Midbrain (tissue), 1 donor: ENCODE measurements at regions not wholly inside any gene's neighbourhood (a gene's known extent, or its start where the extent isn't known, plus 50 kb on each side); places are given as distances from the start of the nearest gene placed in this dataset.
"Not testable (repeated sequence)": the region's sequence is repeated elsewhere in the genome, so short reads cannot be mapped to it uniquely, and the experiment has no call there.

Experiments used
- DNase-seq: peaks from one replicate; lab custom pipeline; 2025; lab: John Stamatoyannopoulos, UW

DNA sequence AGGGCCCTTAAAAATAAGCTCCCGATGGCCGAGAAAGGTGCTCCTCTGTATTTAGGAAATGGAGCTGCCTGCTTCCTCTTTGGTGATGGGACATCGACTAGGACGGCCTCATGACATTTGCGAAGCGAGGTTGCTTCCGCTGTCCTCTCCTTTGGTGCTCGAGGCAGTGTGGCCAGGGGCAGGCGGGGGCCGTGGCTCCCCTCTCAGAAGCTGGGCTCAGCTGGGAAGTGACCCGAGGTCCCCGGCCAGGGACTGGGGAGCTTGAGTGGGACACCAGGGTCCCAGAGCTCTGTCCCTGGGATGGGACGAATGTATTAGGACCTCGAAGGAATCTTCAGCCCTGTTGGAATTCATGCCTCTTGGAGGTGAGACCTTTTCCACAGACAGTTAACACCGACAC is 151.1 kb downstream of the CTTN start:
- DNase-seq: no peak

DNA sequence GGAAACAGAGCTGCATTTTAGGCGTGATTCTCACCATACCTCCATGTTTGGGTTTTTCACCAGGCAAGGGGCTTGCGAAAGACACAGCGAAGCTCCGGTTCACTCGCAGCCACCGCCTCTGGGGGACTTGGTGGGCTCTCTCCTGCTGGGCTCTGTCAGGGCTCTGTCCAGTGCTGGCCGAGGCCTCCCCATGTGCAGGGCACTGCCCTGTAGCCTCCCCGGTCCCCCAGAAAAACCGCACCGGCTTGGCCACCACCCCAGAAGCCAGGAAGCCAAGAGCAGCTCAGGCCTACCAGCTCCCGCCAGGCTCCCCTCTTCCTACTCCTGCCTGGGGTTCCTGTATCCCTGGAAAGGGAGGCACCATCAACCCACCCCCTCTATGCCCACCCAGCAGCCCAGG is 151.5 kb downstream of the CTTN start:
- DNase-seq: no peak

- no peak for DNase-seq
Observed at GRCh38 chr11:70550456-70551195, 152.3 kb downstream of the CTTN start.

GRCh38 chr11:70551351-70552166 is 153.2 kb downstream of the CTTN start:
- no peak for DNase-seq

DNA sequence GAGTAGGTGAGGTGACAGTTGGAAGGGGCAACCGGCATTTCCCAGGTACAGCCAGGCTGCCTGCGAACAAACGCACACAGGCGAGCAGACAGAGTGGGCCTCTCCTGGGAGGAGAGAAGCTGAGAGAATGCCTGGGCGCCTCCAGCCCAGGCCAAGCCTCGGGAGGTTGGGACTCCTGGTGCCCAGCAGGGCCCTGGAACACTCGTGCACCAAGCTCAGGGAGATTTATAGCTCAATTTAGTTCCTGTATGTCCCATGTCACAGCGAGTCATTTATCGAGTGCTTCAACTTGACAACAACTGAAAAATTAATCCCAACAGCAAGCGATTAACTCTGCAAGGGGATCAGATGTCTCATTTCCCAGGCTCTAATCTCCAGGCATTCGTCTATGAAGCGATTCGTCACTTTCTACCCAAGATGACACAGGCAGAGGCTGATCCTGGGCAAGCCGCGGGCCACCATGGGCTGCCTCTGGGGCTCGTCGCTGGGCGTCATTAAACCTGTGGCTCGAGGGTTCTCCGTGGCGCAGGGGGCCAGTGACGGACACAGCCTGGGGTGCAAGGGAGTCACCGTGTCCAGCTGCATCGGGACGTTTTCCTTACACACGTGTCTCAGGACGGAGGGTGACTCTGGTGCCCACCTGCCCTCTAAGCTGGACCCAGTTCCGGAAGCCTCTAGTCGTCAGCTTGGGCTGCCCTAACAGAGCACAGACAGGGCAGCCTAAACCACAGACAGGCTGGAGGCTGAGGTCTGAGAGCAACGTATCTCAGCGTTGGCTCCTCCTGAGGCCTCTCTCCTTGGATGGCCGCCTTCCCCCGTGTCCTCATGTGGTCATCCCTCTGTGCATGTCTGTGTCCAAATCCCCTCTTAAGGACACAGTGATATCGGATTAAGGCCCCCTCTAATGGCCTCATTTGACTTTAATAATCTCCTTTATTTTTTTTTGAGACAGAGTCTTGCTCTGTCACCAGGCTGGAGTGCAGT is 154.1 kb downstream of the CTTN start:
- DNase-seq: no peak

- DNase-seq: no peak
Observed at GRCh38 chr11:70555078-70555477, 156.7 kb downstream of the CTTN start.

DNA sequence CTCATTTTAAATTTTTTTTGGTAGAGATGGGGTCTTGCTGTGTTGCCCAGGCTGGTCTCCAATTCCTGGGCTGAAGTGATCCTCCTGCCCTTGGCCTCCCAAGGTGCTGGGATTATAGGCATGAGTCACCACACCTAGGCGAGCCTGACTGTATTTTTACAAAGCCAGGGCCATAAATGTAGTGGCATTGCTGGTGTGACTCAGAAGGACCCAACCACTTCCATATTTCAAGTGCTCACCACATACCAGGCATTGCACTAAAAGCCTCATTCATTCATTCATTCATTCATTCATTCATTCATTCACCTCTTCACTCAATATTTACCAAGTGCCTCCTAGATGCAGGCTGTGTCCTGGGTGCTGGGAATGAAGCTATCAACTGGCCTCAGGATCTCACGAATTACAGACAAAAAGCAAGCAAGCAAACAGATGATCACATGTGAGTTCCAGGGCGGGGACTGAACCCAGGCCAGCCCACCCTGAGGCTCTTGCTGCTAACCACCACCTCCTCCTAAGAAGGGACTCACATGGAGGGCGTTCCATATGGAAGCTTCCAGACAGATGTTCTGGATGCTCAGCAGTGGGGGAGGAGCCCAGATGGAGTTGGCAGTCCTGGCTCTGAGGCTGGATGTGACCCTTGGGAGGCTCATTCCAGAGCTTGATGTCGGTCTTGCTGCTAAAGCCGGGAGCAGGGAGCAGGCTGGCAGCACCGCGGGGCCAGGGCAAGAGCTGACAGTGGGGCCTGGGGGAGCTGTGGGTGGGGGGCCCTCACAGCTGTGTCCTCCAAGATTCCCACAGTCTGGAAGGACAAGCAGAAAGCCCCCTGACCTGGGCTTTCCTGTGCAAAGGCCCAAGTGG is 158.8 kb downstream of the CTTN start:
- DNase-seq: no peak

GRCh38 chr11:70557742-70558485 is 159.6 kb downstream of the CTTN start:
- DNase-seq: no peak

GRCh38 chr11:70558681-70559080 is 160.4 kb downstream of the CTTN start:
- no peak for DNase-seq

GRCh38 chr11:70559516-70559915 is 161.2 kb downstream of the CTTN start:
- no peak for DNase-seq

- not testable (repeated sequence) for DNase-seq
Observed at GRCh38 chr11:70560621-70561020, 162.3 kb downstream of the CTTN start.

DNA sequence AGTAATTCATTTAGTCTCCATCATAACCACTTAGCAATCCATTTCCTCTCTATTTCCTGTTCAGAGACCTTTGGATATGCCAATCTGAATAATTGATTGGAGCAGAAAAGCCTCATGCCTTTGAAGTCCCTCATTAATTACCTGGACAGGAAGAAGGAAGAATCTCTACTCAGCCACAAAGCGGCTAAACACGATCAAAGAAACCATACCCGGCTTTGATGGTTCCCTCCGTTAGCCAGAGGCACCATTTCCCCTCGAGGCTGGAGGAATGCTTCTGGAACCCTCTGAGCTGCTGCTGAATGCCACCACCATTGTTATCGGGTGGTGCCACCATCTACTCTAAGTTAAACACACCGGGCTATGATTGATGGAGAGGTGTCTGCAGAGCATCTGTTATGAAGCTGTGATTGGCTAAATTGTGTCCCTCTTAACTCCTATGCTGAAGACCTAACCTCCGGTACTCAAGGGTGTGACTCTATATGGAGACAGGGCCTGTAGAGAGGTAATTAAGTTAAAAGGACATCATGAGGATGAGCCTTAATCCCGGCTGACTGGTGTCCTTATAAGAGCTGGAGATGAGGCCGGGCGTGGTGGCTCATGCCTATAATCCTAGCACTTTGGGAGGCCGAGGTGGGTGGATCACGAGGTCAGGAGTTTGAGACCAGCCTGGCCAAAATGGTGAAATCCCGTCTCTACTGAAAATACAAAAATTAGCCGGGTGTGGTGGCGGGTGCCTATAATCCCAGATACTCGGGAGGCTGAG is 168.6 kb downstream of the CTTN start:
- no peak for DNase-seq

DNA sequence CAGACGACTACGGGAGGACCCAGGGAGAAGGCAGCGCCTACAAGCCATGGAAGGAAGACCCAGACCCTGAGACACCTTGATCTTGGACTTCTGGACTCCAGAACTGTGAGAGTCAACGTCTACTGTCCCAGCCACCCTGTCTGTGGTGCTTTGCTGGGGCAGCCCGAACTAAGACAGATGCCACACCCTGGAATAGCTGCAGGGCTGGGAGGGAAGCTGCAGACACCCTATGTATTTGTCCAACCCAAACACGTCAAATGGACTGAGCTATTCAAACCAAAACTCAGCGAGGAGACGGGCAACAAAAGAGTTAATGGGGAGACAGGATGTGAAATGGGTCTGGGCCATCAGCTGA is 169.3 kb downstream of the CTTN start:
- DNase-seq: no peak

- DNase-seq: peak; percentile 46
Observed at GRCh38 chr11:70568035-70568813, 169.9 kb downstream of the CTTN start.

GRCh38 chr11:70568814-70569617 is 170.7 kb downstream of the CTTN start:
- no peak for DNase-seq

- DNase-seq: no peak
Observed at GRCh38 chr11:70569618-70569890, 171.2 kb downstream of the CTTN start.

- DNase-seq: no peak
Observed at GRCh38 chr11:70569996-70570692, 171.8 kb downstream of the CTTN start.
